HEK293T (cell line): ENCODE measurements at regions not wholly inside any gene's neighbourhood (a gene's known extent, or its start where the extent isn't known, plus 50 kb on each side); places are given as distances from the start of the nearest gene placed in this dataset.

Experiments used
- FOXK2 ChIP-seq: fragments of 450-650 bp; IDR thresholded peaks from 2 replicates; pipeline ENCODE4 v1.6.1; 2016; ENCODE audit warnings: mild to moderate bottlenecking
- HDGF ChIP-seq: fragments of 450-650 bp; IDR thresholded peaks from 2 replicates; pipeline ENCODE4 v1.6.1; 2017; ENCODE audit warnings: antibody characterized with exemption, borderline replicate concordance
- SP1 ChIP-seq: fragments of 450-650 bp; IDR thresholded peaks from 2 replicates; pipeline ENCODE4 v1.6.1; 2017

DNA sequence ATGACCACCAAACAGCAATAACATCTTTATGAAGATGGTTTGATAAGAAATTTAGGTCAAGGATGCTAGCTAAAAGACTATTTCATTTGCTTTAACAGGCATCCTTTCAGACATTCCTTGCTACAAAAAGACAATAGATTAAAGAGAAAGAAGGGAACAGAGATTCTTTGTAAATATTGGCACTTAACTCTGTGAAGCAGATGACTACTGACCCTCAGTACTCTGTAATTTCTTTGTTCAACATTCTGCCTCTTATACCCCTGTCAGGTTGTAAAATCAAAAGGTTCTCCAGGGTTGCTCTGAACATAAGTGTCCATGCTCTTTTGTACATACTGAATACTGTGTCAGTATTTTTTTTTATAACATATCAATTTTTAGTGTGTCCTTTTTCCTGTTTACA is 610.6 kb upstream of the GRAMD2B start:
- no peak for TF ChIP-seq HDGF
- TF ChIP-seq FOXK2: no peak
- TF ChIP-seq SP1: no peak
